Parathyroid adenoma (tissue), 2 donors: ENCODE measurements at regions not wholly inside any gene's neighbourhood (a gene's known extent, or its start where the extent isn't known, plus 50 kb on each side); places are given as distances from the start of the nearest gene placed in this dataset.
A peak's percentile ranks its signal among the peaks of the same experiment; 100 is the strongest.

Experiments used
- H2AFZ ChIP-seq: fragments of 300-600 bp; sonication (generic); one replicate; pipeline ENCODE4 v1.7.0; 2017; ENCODE audit warnings: antibody characterized with exemption, mild to moderate bottlenecking
- H3K27ac ChIP-seq: fragments of 300-600 bp; sonication (generic); one replicate; pipeline ENCODE4 v1.7.0; 2017
- H3K27me3 ChIP-seq: fragments of 300-600 bp; sonication (generic); one replicate; pipeline ENCODE4 v1.7.0; 2017; ENCODE audit warnings: low read length; ENCODE audit not compliant: control insufficient read depth, insufficient read depth
- H3K36me3 ChIP-seq: fragments of 300-600 bp; sonication (generic); one replicate; pipeline ENCODE4 v1.7.0; 2017; ENCODE audit warnings: low read length; ENCODE audit not compliant: control insufficient read depth, insufficient read depth
- H3K4me1 ChIP-seq: fragments of 300-600 bp; sonication (generic); one replicate; pipeline ENCODE4 v1.7.0; 2017; ENCODE audit warnings: control low read depth
- H3K4me2 ChIP-seq: fragments of 300-600 bp; sonication (generic); one replicate; pipeline ENCODE4 v1.7.0; 2017; ENCODE audit warnings: low read length
- H3K4me3 ChIP-seq: fragments of 300-600 bp; sonication (generic); one replicate; pipeline ENCODE4 v1.7.0; 2017; ENCODE audit warnings: low read depth, low read length
- H3K79me2 ChIP-seq: fragments of 300-600 bp; sonication (generic); one replicate; pipeline ENCODE4 v1.7.0; 2017; ENCODE audit warnings: control low read depth
- H3K9ac ChIP-seq: fragments of 300-600 bp; sonication (generic); one replicate; pipeline ENCODE4 v1.7.0; 2017; ENCODE audit warnings: mild to moderate bottlenecking
- H3K9me3 ChIP-seq: fragments of 300-600 bp; sonication (generic); one replicate; pipeline ENCODE4 v1.7.0; 2017; ENCODE audit warnings: low read length; ENCODE audit not compliant: control insufficient read depth
- TF ChIP-seq, protein P1 (sequence below): fragments of 300-600 bp; sonication (generic); IDR thresholded peaks from one replicate; pipeline ENCODE4 v1.7.0; 2017; ENCODE audit warnings: antibody characterized with exemption, mild to moderate bottlenecking
- donor health status: primary hyperparathyroidism.

DNA sequence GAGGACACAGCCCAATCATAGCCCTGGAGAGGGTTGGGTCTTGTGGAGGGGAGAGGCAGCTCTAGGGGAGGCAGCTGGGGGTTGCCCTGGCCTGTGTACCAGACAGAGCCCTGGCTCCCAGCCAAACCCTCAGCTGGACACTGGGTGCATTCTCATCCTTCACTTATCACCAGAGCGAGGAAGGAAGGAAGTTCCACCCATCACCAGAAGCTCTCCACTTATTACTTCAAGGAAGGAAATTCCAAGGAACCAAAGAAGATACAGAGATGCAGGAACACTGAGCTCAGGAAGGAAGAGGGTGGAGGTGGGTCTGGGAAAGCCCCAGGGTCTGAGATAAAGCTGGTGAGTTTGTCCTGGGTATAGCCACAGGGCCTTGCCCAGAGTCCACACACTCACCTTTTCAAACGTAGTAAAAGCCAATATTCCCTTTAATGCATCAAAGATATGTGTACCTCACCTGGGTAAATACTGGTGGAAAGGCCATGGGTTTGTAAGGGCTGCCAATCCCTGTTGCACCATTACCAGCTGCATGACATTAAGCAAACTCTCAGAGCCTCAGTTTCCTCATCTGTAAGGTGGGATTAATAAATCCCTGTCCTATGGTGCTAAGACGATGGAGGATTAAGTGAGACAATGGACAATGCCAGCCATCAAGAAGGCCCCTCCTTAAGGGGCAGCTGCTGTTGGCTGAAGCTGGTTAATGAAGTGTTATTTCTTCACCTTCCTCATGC lies 109.7 kb upstream of the NAA20 start:
- Histone ChIP-seq H3K27me3 (no peaks in the 10 kb centered on the region), H3K4me3 (no peak overlapping the region), H3K27ac (peak overlapping the region; percentile 24), H3K9me3 (no peaks in the 10 kb centered on the region), H3K4me1 (no peaks in the 10 kb centered on the region), H3K9ac (no peak overlapping the region), H3K4me2 (no peak overlapping the region), H2AFZ (no peak overlapping the region), H3K36me3 (no peaks in the 10 kb centered on the region), H3K79me2 (no peaks in the 10 kb centered on the region)
- TF ChIP-seq, protein P1, sequence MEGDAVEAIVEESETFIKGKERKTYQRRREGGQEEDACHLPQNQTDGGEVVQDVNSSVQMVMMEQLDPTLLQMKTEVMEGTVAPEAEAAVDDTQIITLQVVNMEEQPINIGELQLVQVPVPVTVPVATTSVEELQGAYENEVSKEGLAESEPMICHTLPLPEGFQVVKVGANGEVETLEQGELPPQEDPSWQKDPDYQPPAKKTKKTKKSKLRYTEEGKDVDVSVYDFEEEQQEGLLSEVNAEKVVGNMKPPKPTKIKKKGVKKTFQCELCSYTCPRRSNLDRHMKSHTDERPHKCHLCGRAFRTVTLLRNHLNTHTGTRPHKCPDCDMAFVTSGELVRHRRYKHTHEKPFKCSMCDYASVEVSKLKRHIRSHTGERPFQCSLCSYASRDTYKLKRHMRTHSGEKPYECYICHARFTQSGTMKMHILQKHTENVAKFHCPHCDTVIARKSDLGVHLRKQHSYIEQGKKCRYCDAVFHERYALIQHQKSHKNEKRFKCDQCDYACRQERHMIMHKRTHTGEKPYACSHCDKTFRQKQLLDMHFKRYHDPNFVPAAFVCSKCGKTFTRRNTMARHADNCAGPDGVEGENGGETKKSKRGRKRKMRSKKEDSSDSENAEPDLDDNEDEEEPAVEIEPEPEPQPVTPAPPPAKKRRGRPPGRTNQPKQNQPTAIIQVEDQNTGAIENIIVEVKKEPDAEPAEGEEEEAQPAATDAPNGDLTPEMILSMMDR, result no peak

DNA sequence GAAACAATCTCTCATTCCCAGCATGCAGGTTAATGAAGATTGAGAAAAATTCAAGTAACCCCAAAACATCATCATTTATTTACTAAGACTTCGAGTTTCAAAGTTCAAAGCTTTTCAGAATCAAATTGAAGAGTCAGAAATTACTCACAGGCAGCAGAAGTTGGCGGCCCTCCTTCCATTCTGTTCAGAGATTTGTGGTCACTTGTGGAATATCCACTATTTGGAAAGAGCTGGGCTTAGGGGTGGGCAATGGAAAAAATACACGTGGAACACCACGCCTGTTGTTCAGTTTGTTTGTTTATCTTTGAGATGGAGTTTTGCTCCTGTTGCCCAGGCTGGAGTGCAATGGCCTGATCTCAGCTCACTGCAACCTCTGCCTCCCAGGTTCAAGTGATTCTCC lies 108.6 kb upstream of the NAA20 start:
- TF ChIP-seq, protein P1, result no peak
- Histone ChIP-seq H3K4me3 (no peak overlapping the region), H3K79me2 (no peaks in the 10 kb centered on the region), H3K4me1 (no peaks in the 10 kb centered on the region), H3K4me2 (no peak overlapping the region), H3K36me3 (no peaks in the 10 kb centered on the region), H3K27me3 (no peaks in the 10 kb centered on the region), H3K9me3 (no peaks in the 10 kb centered on the region), H3K9ac (no peak overlapping the region), H2AFZ (no peak overlapping the region), H3K27ac (no peak overlapping the region)

DNA sequence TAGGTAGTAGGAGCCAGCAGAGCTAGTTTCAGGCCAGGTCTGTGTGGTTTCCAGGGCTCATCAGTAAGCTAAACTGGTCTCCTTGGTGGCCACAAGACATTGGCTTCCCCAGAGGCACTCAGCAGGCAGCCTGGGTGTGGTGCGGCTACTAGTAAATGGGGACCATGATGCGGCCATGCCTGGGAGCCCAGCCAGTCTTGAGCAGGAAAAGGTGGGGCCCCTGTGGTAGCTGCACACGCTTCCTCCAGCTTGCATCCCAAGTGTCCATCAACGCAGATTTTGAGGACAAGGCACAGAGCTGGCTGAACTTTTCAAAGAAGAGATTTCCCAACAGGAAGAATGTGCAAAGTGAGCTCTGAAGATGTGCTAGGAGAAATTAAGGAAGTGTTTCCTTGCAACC lies 107.4 kb upstream of the NAA20 start:
- peak overlapping the region; percentile 30 for H3K27ac ChIP-seq

DNA sequence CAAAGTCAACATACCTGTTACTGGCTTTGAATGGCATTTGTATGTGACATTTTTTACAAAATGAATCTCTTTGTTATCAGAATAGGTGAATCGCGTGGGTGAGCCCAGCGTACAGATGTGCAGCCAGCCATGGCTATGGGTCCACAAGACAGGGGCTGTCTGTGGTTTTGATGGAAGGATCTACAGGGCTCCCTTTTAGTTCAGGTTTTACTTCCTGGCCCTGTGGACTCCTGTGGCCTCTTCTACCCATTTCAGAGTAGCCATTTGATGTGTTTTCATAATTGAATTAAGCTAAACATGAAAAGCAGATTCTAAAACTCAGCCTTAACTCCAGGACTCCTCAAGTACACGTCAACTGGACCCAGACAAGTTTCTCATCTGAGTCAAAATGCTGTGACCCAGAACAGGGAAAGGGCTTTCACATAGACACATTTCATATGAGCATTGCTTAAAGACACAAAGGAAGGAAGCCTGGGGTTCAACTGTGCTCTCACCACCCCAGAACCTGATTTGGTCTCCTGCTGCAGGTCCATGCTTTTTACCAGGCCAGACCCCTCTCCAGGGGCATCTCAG lies 105.3 kb upstream of the NAA20 start:
- H3K79me2 ChIP-seq, result peaks cover 4% of the 10 kb centered on the region
- H3K9ac ChIP-seq, result no peak overlapping the region
- H3K9me3 ChIP-seq, result no peaks in the 10 kb centered on the region
- TF ChIP-seq, protein P1, result no peak
- no peak overlapping the region for H3K4me3 ChIP-seq
- no peaks in the 10 kb centered on the region for H3K36me3 ChIP-seq
- H2AFZ ChIP-seq, result no peak overlapping the region
- H3K27me3 ChIP-seq, result no peaks in the 10 kb centered on the region
- H3K4me2 ChIP-seq, result no peak overlapping the region
- no peak overlapping the region for H3K27ac ChIP-seq
- H3K4me1 ChIP-seq, result no peaks in the 10 kb centered on the region

More for the DNA sequence above, 107.4 kb upstream of the NAA20 start:
- peaks cover 1% of the 10 kb centered on the region for H3K79me2 ChIP-seq
- no peaks in the 10 kb centered on the region for H3K9me3 ChIP-seq
- H3K36me3 ChIP-seq, result no peaks in the 10 kb centered on the region
- TF ChIP-seq, protein P1, result no peak
- H3K4me3 ChIP-seq, result no peak overlapping the region
- H3K4me1 ChIP-seq, result no peaks in the 10 kb centered on the region
- no peak overlapping the region for H3K9ac ChIP-seq
- no peak overlapping the region for H3K4me2 ChIP-seq
- H3K27me3 ChIP-seq, result no peaks in the 10 kb centered on the region
- H2AFZ ChIP-seq, result no peak overlapping the region

DNA sequence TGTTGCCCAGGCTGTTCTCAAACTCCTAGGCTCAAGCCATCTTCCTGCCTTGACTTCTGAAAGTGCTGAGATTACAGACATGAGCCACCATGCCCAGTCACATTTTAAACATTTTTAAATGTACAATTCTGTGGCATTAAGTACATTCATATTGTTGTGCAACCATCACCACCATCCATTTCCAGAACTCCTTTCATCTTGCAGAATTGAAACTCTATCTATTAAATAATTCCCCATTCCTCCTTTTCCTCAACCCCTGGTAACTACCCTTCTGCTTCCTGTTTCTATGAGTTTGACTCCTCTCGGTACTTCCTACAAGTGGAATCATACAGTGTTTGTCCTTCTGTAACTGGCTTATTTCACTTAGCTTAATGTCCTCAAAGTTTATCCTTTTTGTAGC lies 103.8 kb upstream of the NAA20 start:
- Histone ChIP-seq H3K27ac (no peak overlapping the region), H3K4me1 (no peaks in the 10 kb centered on the region), H3K79me2 (peaks cover 4% of the 10 kb centered on the region), H3K4me2 (no peak overlapping the region), H3K9me3 (no peaks in the 10 kb centered on the region), H2AFZ (no peak overlapping the region), H3K36me3 (no peaks in the 10 kb centered on the region), H3K4me3 (no peak overlapping the region), H3K27me3 (no peaks in the 10 kb centered on the region), H3K9ac (no peak overlapping the region)
- TF ChIP-seq, protein P1, result no peak
